Mesenchymal stem cell (in vitro differentiated cells and primary cell): ENCODE measurements at regions not wholly inside any gene's neighbourhood (a gene's known extent, or its start where the extent isn't known, plus 50 kb on each side); places are given as distances from the start of the nearest gene placed in this dataset.

Experiments
- DNase-seq: peaks from one replicate; pipeline ENCODE4 v3.0.0-alpha.2; 2013
- H2AFZ ChIP-seq: one replicate; pipeline ENCODE4 v1.6.1; 2013; ENCODE audit warnings: low read depth, mild to moderate bottlenecking, control low read depth, inconsistent platforms, low read length, moderate library complexity
- H2AK5ac ChIP-seq: 2 replicates; pipeline ENCODE4 v1.6.1; 2013; ENCODE audit warnings: low read length, moderate library complexity, mild to moderate bottlenecking, inconsistent platforms; ENCODE audit not compliant: severe bottlenecking
- H2BK120ac ChIP-seq: one replicate; pipeline ENCODE4 v1.6.1; 2013; ENCODE audit warnings: low read depth, mild to moderate bottlenecking, inconsistent platforms, low read length, moderate library complexity
- H2BK12ac ChIP-seq, 2 experiments: one replicate each; pipeline ENCODE4 v1.6.1; 2013; ENCODE audit warnings: inconsistent platforms in 2 of 2, low read length in 2 of 2, mild to moderate bottlenecking in 2 of 2, moderate library complexity in 2 of 2, control low read depth in 1 of 2
- H2BK15ac ChIP-seq: one replicate; pipeline ENCODE4 v1.6.1; 2013; ENCODE audit warnings: mild to moderate bottlenecking, low read depth, inconsistent platforms; ENCODE audit not compliant: poor library complexity, severe bottlenecking
- H2BK5ac ChIP-seq: 2 replicates; pipeline ENCODE4 v1.6.1; 2013; ENCODE audit warnings: low read depth, mild to moderate bottlenecking, low read length, control low read depth, inconsistent platforms; ENCODE audit not compliant: poor library complexity, severe bottlenecking
- H3K14ac ChIP-seq, 2 experiments: one replicate each; pipeline ENCODE4 v1.6.1; 2013; ENCODE audit warnings: inconsistent platforms in 2 of 2, low read length in 2 of 2, control low read depth in 1 of 2, mild to moderate bottlenecking in 1 of 2, moderate library complexity in 1 of 2
- H3K18ac ChIP-seq, 2 experiments: one replicate each; pipeline ENCODE4 v1.6.1; 2013; ENCODE audit warnings: inconsistent platforms in 2 of 2, low read length in 2 of 2, control low read depth in 1 of 2, low read depth in 1 of 2, mild to moderate bottlenecking in 1 of 2
- H3K23ac ChIP-seq, 2 experiments: one replicate each; pipeline ENCODE4 v1.6.1; 2013; ENCODE audit warnings: inconsistent platforms in 2 of 2, low read length in 2 of 2, mild to moderate bottlenecking in 2 of 2, moderate library complexity in 2 of 2, control low read depth in 1 of 2
- H3K27ac ChIP-seq: 2 replicates; pipeline ENCODE4 v1.5.1; 2013; ENCODE audit warnings: mild to moderate bottlenecking, moderate library complexity, low read length, control low read depth, inconsistent platforms; ENCODE audit not compliant: poor library complexity, severe bottlenecking
- H3K27me3 ChIP-seq, 2 experiments: 2 replicates each; pipeline versions ENCODE4 v1.6.1 to v1.7.0; 2013; ENCODE audit warnings: low read length in 2 of 2, mild to moderate bottlenecking in 2 of 2, moderate library complexity in 2 of 2, control low read depth in 1 of 2, inconsistent platforms in 1 of 2; ENCODE audit not compliant: control insufficient read depth in 1 of 2, insufficient read depth in 1 of 2
- H3K36me3 ChIP-seq, 2 experiments: 2 replicates each; pipeline versions ENCODE4 v1.6.1 to v1.7.0; 2013; ENCODE audit warnings: low read length in 2 of 2, control low read depth in 1 of 2, inconsistent platforms in 1 of 2, low read depth in 1 of 2, mild to moderate bottlenecking in 1 of 2; ENCODE audit not compliant: insufficient read depth in 2 of 2, control insufficient read depth in 1 of 2
- H3K4ac ChIP-seq, 2 experiments: one replicate each; pipeline ENCODE4 v1.6.1; 2013; ENCODE audit warnings: inconsistent platforms in 2 of 2, low read length in 2 of 2, mild to moderate bottlenecking in 2 of 2, moderate library complexity in 2 of 2, control low read depth in 1 of 2, low read depth in 1 of 2
- H3K4me1 ChIP-seq: 2 replicates; pipeline ENCODE4 v1.6.1; 2013; ENCODE audit warnings: low read depth, low read length, control low read depth; ENCODE audit not compliant: control insufficient read depth, insufficient read depth
- H3K4me2 ChIP-seq: 2 replicates; pipeline ENCODE4 v1.6.1; 2013; ENCODE audit warnings: low read length, mild to moderate bottlenecking, inconsistent platforms; ENCODE audit not compliant: poor library complexity, severe bottlenecking
- H3K4me3 ChIP-seq, 2 experiments: 2 replicates each; pipeline versions ENCODE4 v1.5.1 to v1.7.0; 2013; ENCODE audit warnings: low read length in 2 of 2, mild to moderate bottlenecking in 2 of 2, control low read depth in 1 of 2, low read depth in 1 of 2; ENCODE audit not compliant: insufficient read depth in 1 of 2
- H3K79me1 ChIP-seq: replicated peaks from 2 replicates; pipeline ENCODE4 v1.6.1; 2013; ENCODE audit warnings: mild to moderate bottlenecking, control low read depth, low read length, inconsistent platforms; ENCODE audit not compliant: poor library complexity, severe bottlenecking
- H3K9ac ChIP-seq: 2 replicates; pipeline ENCODE4 v1.7.0; 2013; ENCODE audit warnings: mild to moderate bottlenecking, low read length, moderate library complexity
- H3K9me3 ChIP-seq: 2 replicates; pipeline ENCODE4 v1.7.0; 2013; ENCODE audit warnings: mild to moderate bottlenecking, low read length; ENCODE audit not compliant: control insufficient read depth
- H4K8ac ChIP-seq: one replicate; pipeline ENCODE4 v1.6.1; 2013; ENCODE audit warnings: inconsistent platforms, mild to moderate bottlenecking, low read length, moderate library complexity
- H4K91ac ChIP-seq: one replicate; pipeline ENCODE4 v1.6.1; 2013; ENCODE audit warnings: mild to moderate bottlenecking, low read length, inconsistent platforms
- WGBS: methylation state at CpG from one replicate; pipeline ENCODE4 v1.1.7; 2013; ENCODE audit warnings: mixed read lengths; 5-methylcytosine and 5-hydroxymethylcytosine counted together

DNA sequence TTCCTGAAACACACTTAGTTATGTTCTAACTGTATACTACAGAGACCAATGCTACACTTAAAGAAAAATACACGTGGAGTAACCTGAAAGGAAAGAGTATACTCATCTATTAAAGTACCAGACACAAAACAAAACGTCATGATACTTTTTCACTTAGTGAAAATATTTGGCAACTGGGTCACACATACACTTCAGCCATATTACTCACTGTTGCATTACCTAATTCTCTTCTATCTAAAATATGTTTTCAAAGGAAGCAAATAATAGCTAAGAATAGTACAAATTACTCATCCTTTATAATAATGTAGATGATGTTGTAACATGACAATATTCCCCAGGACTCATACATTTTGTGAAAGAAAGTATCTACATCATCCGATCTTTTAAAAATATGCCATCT is 76.5 kb upstream of the EPB41L3 start:
- H2AK5ac ChIP-seq, result no peak overlapping the region
- H3K4me2 ChIP-seq, result no peak overlapping the region
- DNase-seq, result no peak
- peaks cover 0 to 14% of the 10 kb centered on the region in 2 experiments for H3K27me3 ChIP-seq
- no peak overlapping the region for H3K23ac ChIP-seq
- H4K8ac ChIP-seq, result no peak overlapping the region
- peak overlapping the region; percentile 55 for H3K9ac ChIP-seq
- no peaks in the 10 kb centered on the region for H3K79me1 ChIP-seq
- H3K4me3 ChIP-seq, result peak overlapping the region in 1 of 2 experiments; percentile 40
- H2BK120ac ChIP-seq, result no peak overlapping the region
- H3K18ac ChIP-seq, result no peak overlapping the region
- H3K14ac ChIP-seq, result no peak overlapping the region
- WGBS, result 38% methylated on average over 2 of the region's 3 CpGs
- H2BK5ac ChIP-seq, result no peak overlapping the region
- no peak overlapping the region for H3K4ac ChIP-seq
- H2BK15ac ChIP-seq, result no peak overlapping the region
- H3K9me3 ChIP-seq, result no peaks in the 10 kb centered on the region
- H2BK12ac ChIP-seq, result no peak overlapping the region
- no peak overlapping the region for H2AFZ ChIP-seq
- H3K4me1 ChIP-seq, result no peaks in the 10 kb centered on the region
- no peak overlapping the region for H3K27ac ChIP-seq
- no peak overlapping the region for H4K91ac ChIP-seq
- no peaks in the 10 kb centered on the region for H3K36me3 ChIP-seq

DNA sequence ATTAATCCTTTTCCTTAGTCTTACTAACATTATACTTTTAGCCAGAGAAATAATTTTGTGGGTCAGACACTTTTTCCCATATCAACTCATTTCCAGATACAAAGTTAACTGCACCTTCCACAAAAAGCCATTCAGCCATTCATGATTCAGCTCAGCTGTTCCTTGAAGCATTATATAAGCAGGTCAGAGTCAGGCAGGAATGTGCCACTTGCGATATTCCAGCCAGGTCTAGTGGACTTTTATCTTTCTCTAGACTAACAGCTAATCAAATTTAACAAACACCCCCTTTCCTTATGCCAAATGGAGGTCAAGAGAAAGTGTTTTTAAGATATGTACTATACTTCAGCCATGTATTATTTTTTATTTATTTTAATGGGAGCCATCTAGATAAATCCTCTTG is 75.6 kb upstream of the EPB41L3 start:
- Histone ChIP-seq H3K27ac (no peak overlapping the region), H3K27me3 (peaks cover 0 to 5% of the 10 kb centered on the region in 2 experiments), H2AFZ (no peak overlapping the region), H3K4ac (no peak overlapping the region), H2AK5ac (no peak overlapping the region), H3K9ac (no peak overlapping the region), H3K14ac (no peak overlapping the region), H3K9me3 (no peaks in the 10 kb centered on the region), H4K91ac (no peak overlapping the region), H2BK5ac (no peak overlapping the region), H3K4me2 (no peak overlapping the region), H2BK12ac (no peak overlapping the region), H4K8ac (no peak overlapping the region), H3K79me1 (no peaks in the 10 kb centered on the region), H3K4me3 (no peak overlapping the region), H3K18ac (no peak overlapping the region), H3K4me1 (no peaks in the 10 kb centered on the region), H3K36me3 (no peaks in the 10 kb centered on the region), H3K23ac (no peak overlapping the region), H2BK15ac (no peak overlapping the region), H2BK120ac (no peak overlapping the region)
- no peak for DNase-seq
- no CpG with 5 or more reads among the region's 1 CpG for WGBS

DNA sequence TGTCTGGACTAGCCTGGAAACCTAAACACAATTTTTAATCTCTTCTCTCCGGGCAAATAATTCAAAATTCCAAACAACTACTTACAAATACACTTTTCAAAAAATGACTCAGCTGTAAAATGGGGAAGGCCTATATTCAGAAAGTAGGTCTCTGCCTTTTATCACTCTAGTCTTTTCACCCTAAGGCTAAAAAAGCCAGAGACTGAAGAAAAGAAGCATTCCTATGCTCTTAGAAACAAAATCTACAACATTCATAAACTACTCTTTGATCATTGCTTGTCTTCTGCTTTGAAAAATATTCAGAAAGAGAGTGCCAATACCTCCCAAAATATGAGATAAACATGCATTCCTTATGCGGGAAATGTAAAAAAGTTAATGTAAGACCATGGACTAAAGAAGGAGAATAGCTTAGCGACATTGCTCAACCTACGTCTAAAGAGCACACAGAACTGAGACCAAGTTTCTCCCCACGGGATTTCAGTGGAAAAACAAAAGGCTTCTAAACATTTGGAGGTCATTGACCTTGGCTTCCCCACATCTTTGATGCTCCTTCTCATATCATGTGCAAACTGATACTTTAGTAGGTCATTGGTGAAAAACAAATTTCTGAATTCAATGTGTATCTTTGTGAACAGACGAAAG is 74.4 kb upstream of the EPB41L3 start:
- H3K36me3 ChIP-seq, result no peaks in the 10 kb centered on the region
- no peaks in the 10 kb centered on the region for H3K4me1 ChIP-seq
- no peak for DNase-seq
- H3K27me3 ChIP-seq, result no peaks in the 10 kb centered on the region
- 75% methylated on average over 5 of the region's 6 CpGs for WGBS
- H3K9me3 ChIP-seq, result no peaks in the 10 kb centered on the region
- H2BK120ac ChIP-seq, result no peak overlapping the region
- no peak overlapping the region for H2BK5ac ChIP-seq
- H3K27ac ChIP-seq, result no peak overlapping the region
- H3K79me1 ChIP-seq, result no peaks in the 10 kb centered on the region
- H3K4ac ChIP-seq, result no peak overlapping the region
- no peak overlapping the region for H4K91ac ChIP-seq
- no peak overlapping the region for H3K18ac ChIP-seq
- H3K14ac ChIP-seq, result no peak overlapping the region
- no peak overlapping the region for H2BK15ac ChIP-seq
- no peak overlapping the region for H2AFZ ChIP-seq
- no peak overlapping the region for H3K9ac ChIP-seq
- no peak overlapping the region for H3K23ac ChIP-seq
- no peak overlapping the region for H3K4me3 ChIP-seq
- H2BK12ac ChIP-seq, result no peak overlapping the region
- H3K4me2 ChIP-seq, result no peak overlapping the region
- H2AK5ac ChIP-seq, result no peak overlapping the region
- no peak overlapping the region for H4K8ac ChIP-seq

GRCh38 chr18:5611221-5611620 is 67.4 kb upstream of the EPB41L3 start:
- no peak overlapping the region for H4K91ac ChIP-seq
- no peak overlapping the region for H3K4ac ChIP-seq
- H2BK5ac ChIP-seq, result no peak overlapping the region
- no peak overlapping the region for H2AK5ac ChIP-seq
- no peaks in the 10 kb centered on the region for H3K79me1 ChIP-seq
- no peak overlapping the region for H4K8ac ChIP-seq
- no peak overlapping the region for H2BK120ac ChIP-seq
- no peak overlapping the region for H2AFZ ChIP-seq
- H3K4me1 ChIP-seq, result no peaks in the 10 kb centered on the region
- no peak overlapping the region for H2BK15ac ChIP-seq
- no peaks in the 10 kb centered on the region for H3K27me3 ChIP-seq
- H3K14ac ChIP-seq, result no peak overlapping the region
- no peaks in the 10 kb centered on the region for H3K36me3 ChIP-seq
- 83% methylated on average over 2 of the region's 4 CpGs for WGBS
- no peak overlapping the region for H3K4me2 ChIP-seq
- no peak overlapping the region for H3K27ac ChIP-seq
- no peaks in the 10 kb centered on the region for H3K9me3 ChIP-seq
- no peak for DNase-seq
- no peak overlapping the region for H3K23ac ChIP-seq
- no peak overlapping the region for H2BK12ac ChIP-seq
- H3K9ac ChIP-seq, result no peak overlapping the region
- no peak overlapping the region for H3K18ac ChIP-seq
- H3K4me3 ChIP-seq, result no peak overlapping the region
